Amniotic stem cell (primary cell): ENCODE measurements at regions not wholly inside any gene's neighbourhood (a gene's known extent, or its start where the extent isn't known, plus 50 kb on each side); places are given as distances from the start of the nearest gene placed in this dataset.

Experiments used
- DNase-seq: peaks from one replicate; lab custom pipeline; 2025; lab: John Stamatoyannopoulos, UW

- no peak for DNase-seq
Observed at GRCh38 chr15:62913246-62913645, 129.3 kb upstream of the TPM1 start.

GRCh38 chr15:62914461-62915079 is 128.0 kb upstream of the TPM1 start:
- no peak for DNase-seq

- no peak for DNase-seq
Observed at GRCh38 chr15:62920682-62921502, 121.7 kb upstream of the TPM1 start.

- DNase-seq: no peak
Observed at GRCh38 chr15:62922514-62922913, 120.0 kb upstream of the TPM1 start.

GRCh38 chr15:62925875-62926274 is 116.7 kb upstream of the TPM1 start:
- no peak for DNase-seq

- DNase-seq: no peak
Observed at GRCh38 chr15:62927196-62927595, 115.4 kb upstream of the TPM1 start.

GRCh38 chr15:62927836-62928235 is 114.7 kb upstream of the TPM1 start:
- no peak for DNase-seq

GRCh38 chr15:62928242-62928999 is 114.1 kb upstream of the TPM1 start:
- DNase-seq: peak; percentile 60

GRCh38 chr15:62929000-62929357 is 113.6 kb upstream of the TPM1 start:
- no peak for DNase-seq

- no peak for DNase-seq
Observed at GRCh38 chr15:62931650-62932049, 110.9 kb upstream of the TPM1 start.

GRCh38 chr15:62932436-62932835 is 110.1 kb upstream of the TPM1 start:
- DNase-seq: peak; percentile 67

GRCh38 chr15:62933386-62933785 is 109.2 kb upstream of the TPM1 start:
- no peak for DNase-seq

- DNase-seq: no peak
Observed at GRCh38 chr15:62934236-62934971, 108.1 kb upstream of the TPM1 start.

GRCh38 chr15:62935300-62936081 is 107.1 kb upstream of the TPM1 start:
- no peak for DNase-seq

- DNase-seq: no peak
Observed at GRCh38 chr15:62938825-62939224, 103.7 kb upstream of the TPM1 start.

GRCh38 chr15:62940093-62940754 is 102.3 kb upstream of the TPM1 start:
- DNase-seq: no peak

- peak; percentile 84 for DNase-seq
Observed at GRCh38 chr15:62940755-62941361, 101.7 kb upstream of the TPM1 start.

GRCh38 chr15:62941699-62942098 is 100.8 kb upstream of the TPM1 start:
- no peak for DNase-seq

GRCh38 chr15:62942428-62942827 is 100.1 kb upstream of the TPM1 start:
- no peak for DNase-seq

- no peak for DNase-seq
Observed at GRCh38 chr15:62945063-62945462, 97.5 kb upstream of the TPM1 start.

GRCh38 chr15:62945760-62946159 is 96.8 kb upstream of the TPM1 start:
- DNase-seq: no peak
